HFF-Myc (cell line): ENCODE measurements at regions not wholly inside any gene's neighbourhood (a gene's known extent, or its start where the extent isn't known, plus 50 kb on each side); places are given as distances from the start of the nearest gene placed in this dataset.
A peak's percentile ranks its signal among the peaks of the same experiment; 100 is the strongest.

Experiments used
- DNase-seq: peaks from one replicate; pipeline ENCODE4 v3.0.0-alpha.2; 2011; ENCODE audit warnings: low read depth; ENCODE audit errors: extremely low read depth
- H3K4me3 ChIP-seq: replicated peaks from 2 replicates; pipeline ENCODE4 v1.5.1; 2011; ENCODE audit warnings: low read depth, mild to moderate bottlenecking, control low read depth, low read length
- CTCF ChIP-seq: IDR thresholded peaks from 2 replicates; pipeline ENCODE4 v1.5.1; 2012; ENCODE audit warnings: mild to moderate bottlenecking, low read depth, low read length, control low read depth; ENCODE audit errors: missing control alignments

GRCh38 chr1:224846119-224846907 is 83.2 kb upstream of the DNAH14 start:
- no peak for DNase-seq
- no peak for TF ChIP-seq CTCF
- no peak overlapping the region for H3K4me3 ChIP-seq

- no peak for DNase-seq
- no peak for TF ChIP-seq CTCF
- no peak overlapping the region for H3K4me3 ChIP-seq
Observed at GRCh38 chr1:224850446-224850845, 79.0 kb upstream of the DNAH14 start.

- H3K4me3 ChIP-seq: no peak overlapping the region
- peak; percentile 42 for DNase-seq
- TF ChIP-seq CTCF: peak; percentile 89
Observed at GRCh38 chr1:224851210-224851847, 78.1 kb upstream of the DNAH14 start.

GRCh38 chr1:224851848-224852261 is 77.6 kb upstream of the DNAH14 start:
- no peak for TF ChIP-seq CTCF
- no peak overlapping the region for H3K4me3 ChIP-seq
- DNase-seq: no peak

GRCh38 chr1:224852901-224853568 is 76.4 kb upstream of the DNAH14 start:
- DNase-seq: no peak
- H3K4me3 ChIP-seq: no peak overlapping the region
- TF ChIP-seq CTCF: peak; percentile 69

GRCh38 chr1:224856973-224857372 is 72.5 kb upstream of the DNAH14 start:
- H3K4me3 ChIP-seq: no peak overlapping the region
- DNase-seq: no peak
- no peak for TF ChIP-seq CTCF
